NT2/D1 (cell line): ENCODE measurements at regions not wholly inside any gene's neighbourhood (a gene's known extent, or its start where the extent isn't known, plus 50 kb on each side); places are given as distances from the start of the nearest gene placed in this dataset.
"Not testable (repeated sequence)": the region's sequence is repeated elsewhere in the genome, so short reads cannot be mapped to it uniquely, and the experiment has no call there.

Experiments used
- DNase-seq: peaks from one replicate; pipeline ENCODE4 v3.0.0-alpha.2; 2011; ENCODE audit warnings: low read depth, low spot score
- H3K27me3 ChIP-seq: 2 replicates; pipeline ENCODE4 v1.6.0; 2011; ENCODE audit warnings: mild to moderate bottlenecking; ENCODE audit not compliant: insufficient read length, insufficient read depth
- H3K36me3 ChIP-seq: 2 replicates; pipeline ENCODE4 v1.6.1; 2011; ENCODE audit warnings: mild to moderate bottlenecking, low read length, mixed read lengths; ENCODE audit not compliant: insufficient read depth, insufficient read length
- H3K4me1 ChIP-seq: 2 replicates; pipeline ENCODE4 v1.5.1; 2011; ENCODE audit not compliant: insufficient read depth, insufficient read length
- H3K4me3 ChIP-seq: 2 replicates; pipeline ENCODE4 v1.5.1; 2011; ENCODE audit warnings: low read depth; ENCODE audit not compliant: insufficient read length
- H3K9ac ChIP-seq: 2 replicates; pipeline ENCODE4 v1.6.0; 2011; ENCODE audit warnings: low read depth; ENCODE audit not compliant: insufficient read length
- H3K9me3 ChIP-seq: 2 replicates; pipeline ENCODE4 v1.5.1; 2011; ENCODE audit warnings: mild to moderate bottlenecking, low read length; ENCODE audit not compliant: insufficient read depth
- SUZ12 ChIP-seq: IDR thresholded peaks from 2 replicates; pipeline ENCODE4 v1.6.1; 2011; ENCODE audit not compliant: insufficient read length, insufficient read depth; ENCODE audit errors: extremely low read depth
- YY1 ChIP-seq: IDR thresholded peaks from 2 replicates; pipeline ENCODE4 v1.6.1; 2011; ENCODE audit not compliant: insufficient read length, insufficient read depth
- ZNF274 ChIP-seq: IDR thresholded peaks from 2 replicates; pipeline ENCODE4 v1.6.1; 2011; ENCODE audit warnings: mild to moderate bottlenecking, low read depth, low read length

DNA sequence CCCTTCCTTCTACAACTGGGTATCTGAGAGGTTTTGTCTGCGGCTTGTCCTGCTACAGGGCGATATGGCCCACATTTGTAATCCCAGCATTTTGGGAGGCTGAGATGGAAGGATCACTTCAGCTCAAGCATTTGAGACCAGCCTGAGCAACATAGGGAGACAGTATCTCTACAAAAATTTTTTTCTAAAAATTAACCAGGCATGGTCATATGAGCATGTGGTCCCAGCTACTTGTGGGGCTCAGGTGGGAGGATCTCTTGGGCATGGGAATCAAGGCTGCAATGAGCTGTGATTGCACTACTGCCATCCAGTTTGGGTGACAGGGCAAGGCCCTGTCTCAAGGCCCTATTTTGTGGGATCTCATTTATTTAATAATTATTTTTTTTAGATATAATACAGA, 420.6 kb upstream of the PABPC4L start:
- Histone ChIP-seq H3K9me3 (0 out of 2 replicates have a peak, but pooled peaks cover 8% of the 10 kb centered on the region), H3K36me3 (no peaks in the 10 kb centered on the region), H3K27me3 (no peaks in the 10 kb centered on the region), H3K4me3 (no peak overlapping the region), H3K9ac (no peak overlapping the region), H3K4me1 (no peaks in the 10 kb centered on the region)
- no peak for DNase-seq
- TF ChIP-seq ZNF274 (no peak), SUZ12 (no peak), YY1 (no peak)

DNA sequence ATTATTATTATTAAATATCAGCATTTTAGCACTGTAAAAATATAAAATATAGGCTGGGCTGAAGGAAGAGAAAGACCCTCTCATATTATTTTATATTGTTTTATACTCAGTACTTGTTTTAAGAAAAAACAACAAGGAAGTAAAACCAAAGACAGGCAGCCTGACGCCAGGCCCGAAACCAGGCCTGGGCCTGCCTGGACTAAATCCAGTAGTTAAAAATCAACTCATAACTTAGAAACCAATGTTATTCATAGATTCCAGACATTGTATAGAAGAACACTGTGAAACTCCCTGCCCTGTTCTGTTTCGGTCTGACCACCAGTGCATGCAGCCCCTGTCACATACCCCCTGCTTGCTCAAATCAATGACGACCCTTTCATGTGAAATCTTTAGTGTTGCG, 420.1 kb upstream of the PABPC4L start:
- not testable (repeated sequence) for H3K4me3 ChIP-seq

DNA sequence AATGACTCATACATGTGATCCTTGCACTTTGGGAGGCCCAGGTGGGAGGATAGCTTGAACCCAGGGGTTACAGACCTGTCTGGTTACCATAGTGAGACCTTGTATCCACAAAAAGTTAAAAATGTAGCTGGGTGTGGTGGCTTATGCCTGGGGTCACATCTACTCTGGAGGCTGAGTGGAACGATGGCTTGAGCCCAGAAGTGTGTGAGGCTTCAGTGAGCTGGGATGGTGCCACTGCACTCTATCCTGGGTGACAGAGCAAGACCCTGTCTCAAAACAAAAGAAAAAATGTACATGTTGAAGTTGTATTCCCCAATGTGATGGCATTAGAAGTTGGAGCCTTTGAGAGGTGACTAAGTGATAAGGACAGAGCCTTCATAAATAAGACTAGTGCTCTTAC, 409.4 kb upstream of the PABPC4L start:
- TF ChIP-seq SUZ12 = no peak
- TF ChIP-seq ZNF274 = no peak
- no peak for TF ChIP-seq YY1
- Histone ChIP-seq H3K4me3 (no peak overlapping the region), H3K27me3 (no peaks in the 10 kb centered on the region), H3K36me3 (no peaks in the 10 kb centered on the region), H3K4me1 (no peaks in the 10 kb centered on the region), H3K9me3 (no peaks in the 10 kb centered on the region), H3K9ac (no peak overlapping the region)
- DNase-seq = no peak

More for the DNA sequence above, 420.1 kb upstream of the PABPC4L start:
- H3K4me1 ChIP-seq, DNase-seq, H3K27me3 ChIP-seq, H3K9ac ChIP-seq, H3K9me3 ChIP-seq, H3K36me3 ChIP-seq: not testable (repeated sequence)

GRCh38 chr4:134610172-134610571, 408.6 kb upstream of the PABPC4L start:
- TF ChIP-seq ZNF274 (no peak), YY1 (no peak), SUZ12 (no peak)
- H3K36me3 ChIP-seq = no peaks in the 10 kb centered on the region
- no peak overlapping the region for H3K9ac ChIP-seq
- H3K4me1 ChIP-seq = no peaks in the 10 kb centered on the region
- DNase-seq = no peak
- H3K27me3 ChIP-seq = no peaks in the 10 kb centered on the region
- H3K4me3 ChIP-seq = no peak overlapping the region
- no peaks in the 10 kb centered on the region for H3K9me3 ChIP-seq

DNA sequence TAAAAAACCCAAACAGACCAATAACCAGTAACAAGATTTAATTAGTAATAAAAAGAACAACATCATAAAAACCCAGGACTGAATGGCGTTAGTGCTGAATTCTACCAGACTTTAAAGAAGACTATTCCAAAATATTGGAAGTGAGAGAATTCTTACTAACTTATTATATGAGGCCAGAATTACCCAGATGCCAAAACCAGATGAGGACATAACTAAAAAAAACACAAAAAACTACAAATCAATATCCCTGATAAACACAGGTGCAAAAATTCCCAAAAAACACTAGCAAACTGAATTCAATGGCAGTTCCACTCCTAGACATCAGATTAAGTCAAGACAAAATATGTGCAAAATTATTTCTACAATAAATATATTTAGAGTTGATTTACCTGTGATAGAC, 400.1 kb upstream of the PABPC4L start:
- no peaks in the 10 kb centered on the region for H3K27me3 ChIP-seq
- H3K4me1 ChIP-seq = no peaks in the 10 kb centered on the region
- no peak overlapping the region for H3K9ac ChIP-seq
- H3K36me3 ChIP-seq = no peaks in the 10 kb centered on the region
- H3K9me3 ChIP-seq = no peaks in the 10 kb centered on the region
- no peak for DNase-seq
- no peak overlapping the region for H3K4me3 ChIP-seq
- TF ChIP-seq ZNF274 (no peak), YY1 (no peak), SUZ12 (no peak)

GRCh38 chr4:134591326-134591725, 389.7 kb upstream of the PABPC4L start:
- no peaks in the 10 kb centered on the region for H3K4me1 ChIP-seq
- DNase-seq = no peak
- H3K27me3 ChIP-seq = no peaks in the 10 kb centered on the region
- no peak for TF ChIP-seq ZNF274
- no peak for TF ChIP-seq SUZ12
- no peak for TF ChIP-seq YY1
- no peak overlapping the region for H3K9ac ChIP-seq
- no peaks in the 10 kb centered on the region for H3K9me3 ChIP-seq
- no peak overlapping the region for H3K4me3 ChIP-seq
- no peaks in the 10 kb centered on the region for H3K36me3 ChIP-seq

- H3K4me1 ChIP-seq = no peaks in the 10 kb centered on the region
- H3K9me3 ChIP-seq = no peaks in the 10 kb centered on the region
- DNase-seq = no peak
- no peak overlapping the region for H3K4me3 ChIP-seq
- no peaks in the 10 kb centered on the region for H3K27me3 ChIP-seq
- TF ChIP-seq YY1 (no peak), SUZ12 (no peak), ZNF274 (no peak)
- H3K36me3 ChIP-seq = no peaks in the 10 kb centered on the region
- H3K9ac ChIP-seq = no peak overlapping the region
Measured at GRCh38 chr4:134585972-134586371, 384.4 kb upstream of the PABPC4L start.

DNA sequence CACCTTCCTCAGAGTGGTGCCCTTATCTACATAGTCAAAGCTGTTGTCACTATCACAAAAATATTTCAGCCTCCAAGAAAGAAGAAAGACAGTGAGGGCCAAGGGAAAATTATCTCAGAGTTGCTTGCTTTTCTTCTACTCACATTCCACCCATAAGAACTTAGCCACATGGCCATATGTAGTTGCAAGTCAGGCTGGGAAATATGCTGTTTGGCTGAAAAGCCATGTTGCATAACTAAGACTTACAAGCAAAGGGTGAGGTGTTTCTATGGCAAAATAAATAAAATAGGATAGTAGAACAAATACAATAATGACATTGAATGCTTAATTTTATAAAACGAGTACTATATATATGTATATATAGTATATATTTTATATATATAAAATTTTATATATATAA, 365.9 kb upstream of the PABPC4L start:
- DNase-seq = no peak
- Histone ChIP-seq H3K36me3 (no peaks in the 10 kb centered on the region), H3K9ac (no peak overlapping the region), H3K9me3 (no peaks in the 10 kb centered on the region), H3K4me3 (no peak overlapping the region), H3K27me3 (no peaks in the 10 kb centered on the region), H3K4me1 (no peaks in the 10 kb centered on the region)
- TF ChIP-seq SUZ12 (no peak), YY1 (no peak), ZNF274 (no peak)
